Brain pericyte (primary cell): ENCODE measurements at regions not wholly inside any gene's neighbourhood (a gene's known extent, or its start where the extent isn't known, plus 50 kb on each side); places are given as distances from the start of the nearest gene placed in this dataset.

Experiments
- DNase-seq: peaks from one replicate; pipeline ENCODE4 v3.0.0-alpha.2; 2012; ENCODE audit warnings: low read depth, low spot score

DNA sequence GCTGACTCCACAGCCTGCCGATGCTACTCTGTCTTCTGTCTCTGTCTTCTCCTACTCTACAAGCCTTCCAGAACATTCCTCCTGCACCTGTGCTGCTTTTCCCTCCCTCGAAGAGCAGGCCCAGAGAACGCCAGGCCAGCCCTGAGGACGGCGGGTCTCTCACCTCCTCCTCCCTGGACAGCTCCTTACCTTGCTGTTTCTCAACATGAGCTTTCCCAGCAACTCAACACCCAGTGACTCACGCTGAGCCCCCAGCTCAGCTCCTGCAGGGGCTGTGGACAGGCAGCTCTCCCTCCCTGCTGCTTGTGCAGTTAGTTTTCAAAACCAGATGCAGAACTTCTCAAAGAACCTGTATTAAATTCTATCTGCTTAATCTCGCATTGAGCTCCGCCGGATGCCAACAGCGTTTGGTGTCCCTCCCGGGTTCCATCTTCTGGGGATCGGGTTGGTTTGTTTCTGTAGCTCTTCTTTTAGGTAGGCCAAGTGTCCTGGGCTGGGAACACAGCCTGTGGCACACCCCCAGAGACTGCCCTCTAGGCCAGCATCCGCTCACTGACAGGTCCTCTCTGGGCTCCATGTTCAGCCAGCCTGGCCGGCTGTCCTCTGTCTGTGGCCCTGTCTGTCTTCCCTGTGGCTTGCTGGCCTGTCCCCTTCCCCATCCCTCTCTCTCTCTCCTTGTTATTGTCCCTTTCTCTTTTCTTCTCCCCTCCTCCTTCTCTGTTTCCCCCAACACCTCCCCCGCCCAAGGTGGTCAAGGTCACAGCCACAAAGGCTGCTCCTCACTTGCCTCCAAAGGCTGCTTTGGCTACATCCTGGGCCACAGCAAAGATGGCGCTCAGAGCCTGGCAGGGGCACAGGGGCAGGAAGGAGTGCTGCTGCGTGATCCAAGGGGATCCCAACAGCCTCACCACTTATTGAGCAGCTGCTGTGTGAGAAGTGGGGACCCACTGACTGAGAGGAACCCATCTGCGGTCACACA, 391.0 kb downstream of the MATN1 start:
- no peak for DNase-seq

- no peak for DNase-seq
These were observed 391.8 kb downstream of the MATN1 start for GRCh38 chr1:30331415-30332065.

DNA sequence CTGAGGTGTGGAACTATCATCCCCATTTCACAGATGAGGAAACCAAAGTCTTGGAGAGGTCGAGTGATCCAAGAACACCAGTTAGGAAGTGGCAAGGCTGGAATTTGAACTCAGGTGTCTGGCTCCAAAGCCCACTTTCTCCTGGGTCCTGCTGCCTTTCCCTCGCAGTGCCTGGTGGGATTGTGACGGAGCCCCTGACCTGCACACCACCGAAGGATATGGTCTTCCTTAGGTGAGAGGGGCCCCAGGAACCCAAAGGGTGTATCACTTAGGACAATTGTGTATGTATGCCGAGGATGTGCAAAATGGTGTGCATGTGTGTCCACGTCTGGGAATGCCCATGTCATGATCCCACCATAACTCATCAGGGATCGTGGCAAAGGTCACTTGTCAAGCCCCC, 392.7 kb downstream of the MATN1 start:
- no peak for DNase-seq

GRCh38 chr1:30329802-30330557, 393.4 kb downstream of the MATN1 start:
- no peak for DNase-seq

GRCh38 chr1:30329263-30329753, 394.1 kb downstream of the MATN1 start:
- DNase-seq = no peak

GRCh38 chr1:30328401-30329262, 394.8 kb downstream of the MATN1 start:
- DNase-seq = no peak

DNA sequence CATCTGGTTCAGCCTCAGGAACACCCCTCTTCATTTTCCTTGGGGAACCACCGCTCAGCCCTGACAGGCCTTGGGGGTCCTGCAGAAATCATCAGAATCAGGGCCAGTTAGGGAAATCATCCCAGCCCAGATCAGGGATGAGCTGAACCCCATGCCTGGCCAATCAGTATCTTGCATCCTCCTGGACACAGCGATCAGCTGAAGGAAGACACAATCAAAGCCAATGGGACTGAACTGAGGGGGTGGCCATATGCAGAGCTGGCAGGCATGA, 395.4 kb downstream of the MATN1 start:
- DNase-seq = no peak

- no peak for DNase-seq
These were observed 395.9 kb downstream of the MATN1 start for GRCh38 chr1:30327370-30328099.

- DNase-seq = no peak
These were observed 397.4 kb downstream of the MATN1 start for GRCh38 chr1:30325999-30326398.

DNA sequence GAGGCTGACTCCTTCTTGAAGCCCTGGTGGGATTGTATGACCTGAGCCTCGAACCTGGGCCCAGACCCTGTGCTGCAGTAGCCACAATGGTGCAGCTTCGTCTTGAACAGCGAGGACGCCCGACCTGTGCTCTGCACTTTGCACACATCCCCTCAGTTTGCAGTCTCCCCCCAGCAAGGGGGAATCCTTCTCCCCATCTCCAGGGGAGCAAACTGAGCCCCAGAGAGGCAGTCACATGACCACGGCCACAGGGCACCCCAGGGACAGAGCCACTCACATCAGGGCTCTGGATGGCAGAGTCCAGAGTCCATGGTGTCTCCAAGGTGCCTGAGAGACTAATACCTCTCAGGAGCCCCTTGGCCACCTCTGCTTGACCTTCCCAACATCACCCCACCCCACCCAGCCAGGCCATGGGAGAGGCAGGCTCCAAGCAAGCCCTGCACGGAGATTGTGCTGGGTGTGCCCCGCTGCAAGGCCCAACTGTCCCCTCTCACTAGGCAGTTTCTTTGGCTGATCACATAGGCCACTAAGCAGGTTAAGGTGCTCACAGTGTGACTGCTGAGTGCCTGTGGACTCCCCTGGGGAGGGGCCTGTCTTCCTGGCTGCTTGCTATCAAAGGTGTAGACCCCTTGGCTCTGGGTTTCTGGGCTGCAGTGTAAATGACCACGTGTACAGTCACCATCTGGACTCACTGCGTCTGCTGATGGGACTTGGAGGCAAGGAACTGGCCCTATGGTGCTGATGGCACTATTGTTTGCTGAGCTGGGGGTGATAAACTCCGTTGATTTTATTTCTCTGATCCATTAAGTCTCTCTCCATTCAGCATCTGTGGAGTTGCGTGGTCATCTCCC, 398.1 kb downstream of the MATN1 start:
- no peak for DNase-seq

DNA sequence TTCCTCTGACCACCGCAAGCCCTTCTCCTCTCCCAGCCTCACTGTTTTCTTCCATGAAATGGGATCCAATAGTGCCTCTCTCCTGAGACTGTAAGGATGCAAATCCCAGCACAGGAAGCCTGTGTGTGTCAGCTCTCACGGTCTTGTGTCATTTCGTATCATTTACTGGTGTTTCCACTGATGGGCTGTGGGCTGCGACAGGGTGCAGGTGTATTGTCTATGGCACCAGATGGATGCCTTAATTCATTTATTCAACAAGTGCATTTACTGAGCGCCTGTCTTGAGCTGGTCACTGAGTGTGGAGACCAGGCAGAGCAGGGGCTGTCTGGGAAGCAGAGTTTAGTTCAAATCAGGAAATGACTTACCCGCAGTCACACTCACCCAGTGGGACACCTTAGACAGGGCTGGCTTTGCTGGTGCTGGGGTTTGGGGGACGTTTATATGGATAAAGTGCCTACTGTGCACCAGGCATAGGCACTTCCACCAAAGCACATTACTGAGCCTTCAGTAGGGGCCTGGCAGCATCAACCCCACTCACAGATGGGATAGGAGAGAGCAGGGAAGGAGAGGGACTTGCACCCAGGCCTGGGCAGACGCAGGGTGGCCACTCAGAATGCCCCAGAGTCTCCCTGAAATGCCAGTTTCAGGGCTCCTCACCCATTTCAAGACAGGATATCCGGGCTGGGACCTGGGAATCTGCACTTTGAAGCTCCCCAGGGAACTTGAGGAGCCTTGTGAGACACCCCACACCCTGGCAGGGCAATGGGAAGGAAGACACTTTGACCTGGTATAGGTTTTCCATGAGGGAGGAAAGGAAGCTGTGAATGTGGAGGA, 398.9 kb downstream of the MATN1 start:
- no peak for DNase-seq

- no peak for DNase-seq
These were observed 399.5 kb downstream of the MATN1 start for GRCh38 chr1:30323841-30324240.

- no peak for DNase-seq
These were observed 400.0 kb downstream of the MATN1 start for GRCh38 chr1:30323352-30323751.

DNA sequence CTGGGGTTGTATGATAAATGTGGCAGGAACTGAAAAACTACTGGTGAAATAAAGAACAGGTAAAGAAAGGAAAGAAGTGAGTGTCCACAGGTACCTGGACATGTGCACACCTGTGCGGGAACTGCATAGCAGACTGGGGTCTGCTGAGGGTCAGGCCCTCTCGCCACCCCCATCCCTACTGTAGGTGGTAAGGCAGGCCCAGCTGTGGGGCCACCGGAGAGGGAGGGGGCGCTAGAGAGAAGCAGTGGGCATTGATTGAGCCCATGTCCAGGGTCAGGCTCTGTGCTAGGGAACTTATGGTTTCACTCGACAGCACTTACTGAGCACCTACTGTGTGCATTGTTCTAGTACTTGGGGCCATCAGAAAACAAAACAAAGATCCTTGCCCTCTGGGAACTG, 400.5 kb downstream of the MATN1 start:
- no peak for DNase-seq

DNA sequence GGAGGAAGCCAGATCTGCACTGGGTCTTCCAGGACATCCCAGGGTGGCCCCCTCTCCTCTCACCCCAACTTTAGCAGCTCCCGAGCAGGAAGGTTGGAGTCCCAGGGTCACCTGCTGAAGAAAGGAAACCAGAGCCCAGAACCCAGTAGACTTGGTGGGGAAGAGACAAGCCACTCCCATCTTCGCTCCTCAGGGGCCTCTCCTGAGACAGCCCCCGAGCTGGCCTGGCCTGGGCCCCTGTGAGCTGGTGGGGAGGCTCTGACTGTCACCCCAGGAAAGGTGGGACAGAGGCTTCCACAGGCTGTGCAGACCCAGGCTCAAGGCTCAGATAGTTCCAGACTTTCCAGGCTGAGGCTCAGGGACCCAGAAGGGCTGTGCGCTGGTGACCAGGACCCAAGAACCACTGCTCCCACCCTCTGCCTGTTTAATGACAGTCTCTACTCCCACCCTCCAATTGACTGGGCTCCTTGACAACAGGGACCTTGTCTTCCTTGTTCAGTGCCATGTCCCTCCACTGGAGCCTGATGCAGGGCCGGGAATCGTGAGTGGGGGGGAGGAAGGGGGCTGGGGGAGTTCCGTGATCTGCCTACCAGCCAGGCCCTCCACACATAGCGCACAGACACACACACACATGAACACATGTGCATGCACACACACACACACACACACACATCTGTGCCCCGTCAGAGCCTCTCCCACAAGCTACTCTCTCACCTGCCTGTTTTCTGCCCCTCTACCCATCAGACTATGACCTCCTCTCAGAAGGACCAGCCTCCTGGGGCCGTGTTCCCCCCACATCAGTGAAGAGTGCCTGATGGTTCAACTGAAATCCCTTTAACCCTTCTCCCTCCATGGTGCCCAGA, 401.2 kb downstream of the MATN1 start:
- DNase-seq = no peak

DNA sequence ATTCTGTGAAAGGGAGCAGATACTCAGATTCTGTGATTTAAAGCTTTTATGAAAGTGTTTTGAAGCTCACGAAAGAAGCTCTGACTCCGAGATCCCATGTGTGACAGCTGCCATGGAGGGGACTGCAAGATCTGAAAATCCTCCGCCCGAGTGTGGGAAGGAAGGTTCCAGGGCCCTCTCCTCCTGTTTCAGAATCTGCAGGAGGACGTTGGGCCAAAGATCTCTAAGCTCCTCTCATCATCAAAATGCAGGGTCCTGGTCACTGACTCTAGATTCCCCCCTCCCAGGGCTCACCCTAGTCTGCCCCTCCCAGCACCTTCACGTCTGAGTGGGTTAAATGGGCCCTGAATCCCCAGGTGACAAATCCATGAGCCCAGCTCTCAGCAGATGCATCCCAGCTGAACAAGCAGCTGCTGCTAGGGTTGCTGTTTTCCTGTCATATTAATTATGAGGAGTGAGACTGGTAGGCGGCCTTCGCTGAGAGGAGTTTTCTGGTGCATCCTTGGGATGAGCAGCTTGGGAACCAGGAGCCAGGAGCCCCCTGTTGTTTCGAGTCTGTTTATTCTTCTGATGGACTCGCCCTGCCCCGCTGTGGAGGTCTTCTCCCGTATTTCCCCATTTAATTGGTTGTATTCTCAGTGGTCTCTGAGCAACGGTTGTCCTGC, 402.0 kb downstream of the MATN1 start:
- no peak for DNase-seq

DNA sequence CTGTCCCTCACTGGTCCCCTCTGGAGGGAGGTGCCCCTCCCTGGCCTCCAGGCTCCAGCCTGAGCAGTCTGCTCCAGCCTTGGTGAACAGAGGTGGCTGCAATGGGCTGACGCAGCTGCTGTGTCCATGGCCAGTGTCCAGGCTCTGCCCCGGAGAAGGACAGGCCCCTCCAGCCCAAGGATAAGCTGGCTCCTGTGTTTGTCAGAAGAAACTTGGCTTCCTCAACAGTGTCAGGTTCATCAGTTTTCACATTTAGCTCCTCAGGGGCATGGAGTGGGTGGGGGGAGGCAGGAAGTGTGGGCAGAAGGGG, 402.8 kb downstream of the MATN1 start:
- no peak for DNase-seq
